PFSK-1 (cell line): ENCODE measurements at regions not wholly inside any gene's neighbourhood (a gene's known extent, or its start where the extent isn't known, plus 50 kb on each side); places are given as distances from the start of the nearest gene placed in this dataset.

Source experiments
- POLR2AphosphoS5 ChIP-seq: IDR thresholded peaks from 2 replicates; pipeline ENCODE4 v1.6.1; 2012; ENCODE audit warnings: low read depth, mild to moderate bottlenecking, control low read depth, low read length, moderate library complexity
- TF ChIP-seq, protein P1 (sequence below), 2 experiments: IDR thresholded peaks; 2 replicates each; pipeline versions ENCODE4 v1.6.1 to v1.8.0; 2011 to 2012; ENCODE audit warnings: low read depth in 2 of 2, low read length in 2 of 2, control low read depth in 1 of 2, inconsistent platforms in 1 of 2, mild to moderate bottlenecking in 1 of 2, moderate library complexity in 1 of 2; ENCODE audit not compliant: insufficient read depth in 1 of 2

DNA sequence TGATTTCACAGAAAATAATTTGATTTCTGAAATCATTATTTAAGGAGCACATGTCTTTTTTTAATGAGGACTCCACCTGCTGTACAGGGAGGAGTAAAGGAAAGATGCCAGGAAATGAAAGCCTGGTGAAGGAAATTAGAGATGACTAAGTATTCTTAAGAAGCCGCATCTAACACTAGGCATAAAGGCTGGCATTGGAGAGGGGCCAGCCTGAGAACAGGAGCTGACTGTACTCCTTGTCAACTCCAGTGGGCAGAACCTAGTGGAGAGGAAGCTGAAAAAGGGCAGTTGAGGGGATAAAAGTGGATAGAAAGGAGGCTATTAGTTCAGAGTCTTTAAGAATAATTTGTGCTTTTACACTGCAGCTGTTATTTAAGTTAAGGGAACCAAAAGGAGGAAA lies 393.0 kb downstream of the PPP1R2C start:
- TF ChIP-seq, protein P1, sequence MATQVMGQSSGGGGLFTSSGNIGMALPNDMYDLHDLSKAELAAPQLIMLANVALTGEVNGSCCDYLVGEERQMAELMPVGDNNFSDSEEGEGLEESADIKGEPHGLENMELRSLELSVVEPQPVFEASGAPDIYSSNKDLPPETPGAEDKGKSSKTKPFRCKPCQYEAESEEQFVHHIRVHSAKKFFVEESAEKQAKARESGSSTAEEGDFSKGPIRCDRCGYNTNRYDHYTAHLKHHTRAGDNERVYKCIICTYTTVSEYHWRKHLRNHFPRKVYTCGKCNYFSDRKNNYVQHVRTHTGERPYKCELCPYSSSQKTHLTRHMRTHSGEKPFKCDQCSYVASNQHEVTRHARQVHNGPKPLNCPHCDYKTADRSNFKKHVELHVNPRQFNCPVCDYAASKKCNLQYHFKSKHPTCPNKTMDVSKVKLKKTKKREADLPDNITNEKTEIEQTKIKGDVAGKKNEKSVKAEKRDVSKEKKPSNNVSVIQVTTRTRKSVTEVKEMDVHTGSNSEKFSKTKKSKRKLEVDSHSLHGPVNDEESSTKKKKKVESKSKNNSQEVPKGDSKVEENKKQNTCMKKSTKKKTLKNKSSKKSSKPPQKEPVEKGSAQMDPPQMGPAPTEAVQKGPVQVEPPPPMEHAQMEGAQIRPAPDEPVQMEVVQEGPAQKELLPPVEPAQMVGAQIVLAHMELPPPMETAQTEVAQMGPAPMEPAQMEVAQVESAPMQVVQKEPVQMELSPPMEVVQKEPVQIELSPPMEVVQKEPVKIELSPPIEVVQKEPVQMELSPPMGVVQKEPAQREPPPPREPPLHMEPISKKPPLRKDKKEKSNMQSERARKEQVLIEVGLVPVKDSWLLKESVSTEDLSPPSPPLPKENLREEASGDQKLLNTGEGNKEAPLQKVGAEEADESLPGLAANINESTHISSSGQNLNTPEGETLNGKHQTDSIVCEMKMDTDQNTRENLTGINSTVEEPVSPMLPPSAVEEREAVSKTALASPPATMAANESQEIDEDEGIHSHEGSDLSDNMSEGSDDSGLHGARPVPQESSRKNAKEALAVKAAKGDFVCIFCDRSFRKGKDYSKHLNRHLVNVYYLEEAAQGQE (IDR thresholded peaks at IDR 0.05; ENCODE audit: insufficient read depth in 1 of 2, low read depth in 2 of 2, low read length in 2 of 2), result no peak
- TF ChIP-seq POLR2AphosphoS5, result no peak
